VCaP (cell line): ENCODE measurements at regions not wholly inside any gene's neighbourhood (a gene's known extent, or its start where the extent isn't known, plus 50 kb on each side); places are given as distances from the start of the nearest gene placed in this dataset.
"Not testable (repeated sequence)": the region's sequence is repeated elsewhere in the genome, so short reads cannot be mapped to it uniquely, and the experiment has no call there.

ENCODE experiments used
- H3K27ac ChIP-seq: fragments of 450-650 bp; 2 replicates; pipeline ENCODE4 v1.5.1; 2017
- TF ChIP-seq, protein P1 (sequence below): fragments of 450-650 bp; conservative IDR thresholded peaks from 2 replicates; pipeline ENCODE4 v1.5.1; 2017; ENCODE audit warnings: mild to moderate bottlenecking, moderate library complexity

DNA sequence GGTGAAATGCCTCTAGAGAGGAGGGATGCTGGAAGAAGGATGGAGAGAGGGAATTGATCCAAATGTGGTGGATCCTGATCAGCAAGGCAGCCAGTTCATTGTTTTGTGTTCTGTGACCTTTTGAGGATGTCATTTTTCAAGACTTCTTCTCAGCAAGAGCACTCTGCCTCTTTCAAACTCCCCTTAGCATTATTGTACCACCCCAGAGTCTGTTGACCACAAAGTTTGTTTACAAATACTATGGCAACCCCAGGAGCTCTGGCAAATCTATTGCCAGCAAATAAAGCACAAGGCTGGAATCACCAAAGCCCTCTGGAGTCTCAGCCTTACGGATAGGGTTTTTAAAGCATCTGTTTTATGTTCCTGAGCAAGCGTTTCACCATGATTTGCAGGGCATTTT lies 76.2 kb upstream of the SLC1A3 start:
- TF ChIP-seq, protein P1, sequence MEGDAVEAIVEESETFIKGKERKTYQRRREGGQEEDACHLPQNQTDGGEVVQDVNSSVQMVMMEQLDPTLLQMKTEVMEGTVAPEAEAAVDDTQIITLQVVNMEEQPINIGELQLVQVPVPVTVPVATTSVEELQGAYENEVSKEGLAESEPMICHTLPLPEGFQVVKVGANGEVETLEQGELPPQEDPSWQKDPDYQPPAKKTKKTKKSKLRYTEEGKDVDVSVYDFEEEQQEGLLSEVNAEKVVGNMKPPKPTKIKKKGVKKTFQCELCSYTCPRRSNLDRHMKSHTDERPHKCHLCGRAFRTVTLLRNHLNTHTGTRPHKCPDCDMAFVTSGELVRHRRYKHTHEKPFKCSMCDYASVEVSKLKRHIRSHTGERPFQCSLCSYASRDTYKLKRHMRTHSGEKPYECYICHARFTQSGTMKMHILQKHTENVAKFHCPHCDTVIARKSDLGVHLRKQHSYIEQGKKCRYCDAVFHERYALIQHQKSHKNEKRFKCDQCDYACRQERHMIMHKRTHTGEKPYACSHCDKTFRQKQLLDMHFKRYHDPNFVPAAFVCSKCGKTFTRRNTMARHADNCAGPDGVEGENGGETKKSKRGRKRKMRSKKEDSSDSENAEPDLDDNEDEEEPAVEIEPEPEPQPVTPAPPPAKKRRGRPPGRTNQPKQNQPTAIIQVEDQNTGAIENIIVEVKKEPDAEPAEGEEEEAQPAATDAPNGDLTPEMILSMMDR, result no peak
- no peak overlapping the region for H3K27ac ChIP-seq

DNA sequence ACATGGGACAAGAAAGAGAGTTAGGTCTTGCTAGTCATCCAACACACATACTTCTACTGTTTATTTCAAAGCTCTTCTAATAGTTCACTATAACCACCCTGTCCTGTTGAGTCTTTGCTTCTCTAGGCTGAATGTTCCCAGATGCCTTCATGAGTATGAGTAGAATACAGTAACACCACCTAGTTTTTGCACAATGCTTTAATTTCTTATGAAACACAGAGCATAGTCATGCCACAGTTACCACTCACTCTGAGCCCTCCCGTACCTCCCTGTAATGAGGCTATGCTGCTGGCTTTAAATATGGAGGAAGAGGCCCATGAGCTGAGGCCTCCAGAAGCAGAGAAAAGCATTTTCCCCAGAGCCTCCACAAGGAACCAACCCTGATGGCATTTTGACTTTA lies 75.0 kb upstream of the SLC1A3 start:
- TF ChIP-seq, protein P1, result no peak
- H3K27ac ChIP-seq, result no peak overlapping the region

GRCh38 chr5:36535378-36535777 lies 71.0 kb upstream of the SLC1A3 start:
- H3K27ac ChIP-seq, result no peak overlapping the region
- TF ChIP-seq, protein P1, result no peak

GRCh38 chr5:36535859-36536615 lies 70.4 kb upstream of the SLC1A3 start:
- no peak overlapping the region for H3K27ac ChIP-seq
- TF ChIP-seq, protein P1, result no peak

GRCh38 chr5:36536616-36537005 lies 69.8 kb upstream of the SLC1A3 start:
- TF ChIP-seq, protein P1, result no peak
- no peak overlapping the region for H3K27ac ChIP-seq

DNA sequence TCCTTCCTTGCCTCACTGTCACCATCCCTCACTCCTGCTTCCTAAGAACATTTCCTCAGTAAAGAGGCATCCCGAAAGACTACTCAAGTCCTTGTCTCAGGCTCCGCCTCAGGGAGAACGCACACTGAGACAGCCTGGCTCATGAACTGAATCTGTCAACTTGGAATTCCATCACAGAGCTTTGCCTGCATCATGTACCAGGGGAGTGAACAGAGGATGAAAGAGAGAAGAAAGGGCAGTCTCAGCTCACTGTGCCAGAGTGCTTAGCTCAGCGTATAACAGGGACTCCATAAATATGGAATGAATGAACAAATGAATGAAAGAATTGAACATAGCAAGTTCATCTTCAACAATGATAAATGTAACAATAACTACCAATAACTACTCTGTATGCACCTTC lies 68.7 kb upstream of the SLC1A3 start:
- TF ChIP-seq, protein P1, result no peak

GRCh38 chr5:36552651-36553393 lies 53.6 kb upstream of the SLC1A3 start:
- TF ChIP-seq, protein P1, result no peak
- H3K27ac ChIP-seq, result no peak overlapping the region

More for the DNA sequence above, 68.7 kb upstream of the SLC1A3 start:
- no peak overlapping the region for H3K27ac ChIP-seq

- H3K27ac ChIP-seq, result not testable (repeated sequence)
Measured at GRCh38 chr5:36555035-36555434, 51.4 kb upstream of the SLC1A3 start.
